ENCODE measurements at regions not wholly inside any gene's neighbourhood (a gene's known extent, or its start where the extent isn't known, plus 50 kb on each side); places are given as distances from the start of the nearest gene placed in this dataset.
"Not testable (repeated sequence)": the region's sequence is repeated elsewhere in the genome, so short reads cannot be mapped to it uniquely, and the experiment has no call there.

- H3K4me1 ChIP-seq (ENCODE audit: control insufficient read depth, insufficient read depth, low read length, unreplicated experiment), result no peaks in the 10 kb centered on the region
- no peaks in the 10 kb centered on the region for H3K36me3 ChIP-seq (ENCODE audit: insufficient read depth, low read length)
- H3K4me3 ChIP-seq (ENCODE audit: low read depth, low read length), result no peak overlapping the region
- H3K27ac ChIP-seq (ENCODE audit: low read depth, low read length), result no peak overlapping the region
- H3K79me2 ChIP-seq (ENCODE audit: control insufficient read depth, insufficient read depth, low read length, unreplicated experiment), result no peaks in the 10 kb centered on the region
- no peak overlapping the region for H2AFZ ChIP-seq (ENCODE audit: low read length, unreplicated experiment)
- H3K27me3 ChIP-seq (ENCODE audit: insufficient read depth, low read length), result no peaks in the 10 kb centered on the region
These were observed 90.9 kb downstream of the MTERF1 start for GRCh38 chr7:91789558-91789957.

GRCh38 chr7:91790646-91791045 lies 89.9 kb downstream of the MTERF1 start:
- H2AFZ ChIP-seq (ENCODE audit: low read length, unreplicated experiment); H3K27me3 ChIP-seq (ENCODE audit: insufficient read depth, low read length); H3K4me1 ChIP-seq (ENCODE audit: control insufficient read depth, insufficient read depth, low read length, unreplicated experiment); H3K27ac ChIP-seq (ENCODE audit: low read depth, low read length); H3K79me2 ChIP-seq (ENCODE audit: control insufficient read depth, insufficient read depth, low read length, unreplicated experiment); H3K4me3 ChIP-seq (ENCODE audit: low read depth, low read length); H3K36me3 ChIP-seq (ENCODE audit: insufficient read depth, low read length): not testable (repeated sequence)

DNA sequence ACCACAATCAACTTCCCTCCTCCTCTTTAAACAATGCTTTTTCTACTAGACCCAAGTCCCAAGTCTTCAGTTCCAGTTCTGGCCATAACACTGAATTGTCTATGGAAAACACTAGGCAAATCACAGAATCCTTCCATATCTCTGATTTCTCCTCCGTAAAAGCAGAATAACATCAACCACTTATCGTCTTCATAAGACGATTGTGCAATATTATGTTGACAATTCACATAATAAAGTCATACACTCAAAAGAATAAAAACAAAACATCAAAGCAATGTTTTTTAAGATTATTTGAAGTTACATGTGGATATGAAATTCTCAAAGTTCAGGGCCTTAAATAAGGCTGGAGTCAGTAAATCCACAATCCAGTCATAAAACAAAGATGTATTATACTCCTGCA lies 84.4 kb downstream of the MTERF1 start:
- no peak overlapping the region for H2AFZ ChIP-seq (ENCODE audit: low read length, unreplicated experiment)
- H3K4me1 ChIP-seq (ENCODE audit: control insufficient read depth, insufficient read depth, low read length, unreplicated experiment), result no peaks in the 10 kb centered on the region
- H3K27me3 ChIP-seq (ENCODE audit: insufficient read depth, low read length), result no peaks in the 10 kb centered on the region
- H3K27ac ChIP-seq (ENCODE audit: low read depth, low read length), result no peak overlapping the region
- H3K4me3 ChIP-seq (ENCODE audit: low read depth, low read length), result no peak overlapping the region
- H3K36me3 ChIP-seq (ENCODE audit: insufficient read depth, low read length), result no peaks in the 10 kb centered on the region
- no peaks in the 10 kb centered on the region for H3K79me2 ChIP-seq (ENCODE audit: control insufficient read depth, insufficient read depth, low read length, unreplicated experiment)

- no peak overlapping the region for H3K4me3 ChIP-seq (ENCODE audit: low read depth, low read length)
- no peak overlapping the region for H3K27ac ChIP-seq (ENCODE audit: low read depth, low read length)
- H3K27me3 ChIP-seq (ENCODE audit: insufficient read depth, low read length), result no peaks in the 10 kb centered on the region
- H3K36me3 ChIP-seq (ENCODE audit: insufficient read depth, low read length), result no peaks in the 10 kb centered on the region
- no peaks in the 10 kb centered on the region for H3K4me1 ChIP-seq (ENCODE audit: control insufficient read depth, insufficient read depth, low read length, unreplicated experiment)
- H3K79me2 ChIP-seq (ENCODE audit: control insufficient read depth, insufficient read depth, low read length, unreplicated experiment), result no peaks in the 10 kb centered on the region
- H2AFZ ChIP-seq (ENCODE audit: low read length, unreplicated experiment), result no peak overlapping the region
These were observed 82.1 kb downstream of the MTERF1 start for GRCh38 chr7:91798425-91798824.

GRCh38 chr7:91800389-91800788 lies 80.1 kb downstream of the MTERF1 start:
- no peaks in the 10 kb centered on the region for H3K4me1 ChIP-seq (ENCODE audit: control insufficient read depth, insufficient read depth, low read length, unreplicated experiment)
- no peak overlapping the region for H3K27ac ChIP-seq (ENCODE audit: low read depth, low read length)
- no peaks in the 10 kb centered on the region for H3K36me3 ChIP-seq (ENCODE audit: insufficient read depth, low read length)
- no peak overlapping the region for H3K4me3 ChIP-seq (ENCODE audit: low read depth, low read length)
- H3K79me2 ChIP-seq (ENCODE audit: control insufficient read depth, insufficient read depth, low read length, unreplicated experiment), result no peaks in the 10 kb centered on the region
- H3K27me3 ChIP-seq (ENCODE audit: insufficient read depth, low read length), result no peaks in the 10 kb centered on the region
- H2AFZ ChIP-seq (ENCODE audit: low read length, unreplicated experiment), result no peak overlapping the region

DNA sequence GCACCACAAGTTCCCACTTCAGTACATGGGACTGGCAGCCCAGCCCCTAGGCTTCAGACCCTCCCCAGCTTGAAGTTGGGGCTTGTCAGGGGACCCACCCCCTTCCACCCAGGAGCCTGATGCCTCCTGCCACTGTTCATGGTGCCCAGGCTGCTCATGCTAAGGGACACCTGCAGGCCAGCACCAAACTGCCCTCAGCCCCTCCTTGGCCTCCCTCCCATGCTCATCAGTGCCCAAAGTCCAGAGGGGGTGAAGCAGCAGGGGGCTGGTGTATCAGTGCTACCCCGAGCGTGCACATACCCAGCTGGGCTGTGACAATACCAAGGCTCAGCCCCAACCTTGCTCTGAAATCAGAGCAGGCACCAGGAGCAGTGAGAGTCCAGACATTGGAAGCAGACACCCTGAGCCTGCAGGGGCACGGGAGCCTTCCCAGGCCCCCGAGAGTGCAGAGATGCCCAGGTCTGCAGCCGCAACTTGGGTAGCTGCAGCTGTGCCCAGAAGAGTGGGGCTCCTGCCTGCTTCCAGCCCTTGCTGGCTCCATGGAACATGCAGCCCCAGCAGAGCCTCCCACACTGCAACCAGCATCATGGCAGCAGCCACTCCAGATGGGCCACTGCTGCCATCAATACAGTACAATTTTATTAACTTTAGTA lies 79.0 kb downstream of the MTERF1 start:
- no peaks in the 10 kb centered on the region for H3K36me3 ChIP-seq (ENCODE audit: insufficient read depth, low read length)
- H3K27me3 ChIP-seq (ENCODE audit: insufficient read depth, low read length), result no peaks in the 10 kb centered on the region
- H3K79me2 ChIP-seq (ENCODE audit: control insufficient read depth, insufficient read depth, low read length, unreplicated experiment), result no peaks in the 10 kb centered on the region
- H3K4me1 ChIP-seq (ENCODE audit: control insufficient read depth, insufficient read depth, low read length, unreplicated experiment), result no peaks in the 10 kb centered on the region
- H3K4me3 ChIP-seq (ENCODE audit: low read depth, low read length), result no peak overlapping the region
- H2AFZ ChIP-seq (ENCODE audit: low read length, unreplicated experiment), result no peak overlapping the region
- no peak overlapping the region for H3K27ac ChIP-seq (ENCODE audit: low read depth, low read length)

GRCh38 chr7:91811236-91811635 lies 69.3 kb downstream of the MTERF1 start:
- H3K4me1 ChIP-seq (ENCODE audit: control insufficient read depth, insufficient read depth, low read length, unreplicated experiment), result no peaks in the 10 kb centered on the region
- H3K27ac ChIP-seq (ENCODE audit: low read depth, low read length), result no peak overlapping the region
- H3K27me3 ChIP-seq (ENCODE audit: insufficient read depth, low read length), result no peaks in the 10 kb centered on the region
- H3K36me3 ChIP-seq (ENCODE audit: insufficient read depth, low read length), result no peaks in the 10 kb centered on the region
- no peak overlapping the region for H2AFZ ChIP-seq (ENCODE audit: low read length, unreplicated experiment)
- H3K79me2 ChIP-seq (ENCODE audit: control insufficient read depth, insufficient read depth, low read length, unreplicated experiment), result no peaks in the 10 kb centered on the region
- H3K4me3 ChIP-seq (ENCODE audit: low read depth, low read length), result no peak overlapping the region

DNA sequence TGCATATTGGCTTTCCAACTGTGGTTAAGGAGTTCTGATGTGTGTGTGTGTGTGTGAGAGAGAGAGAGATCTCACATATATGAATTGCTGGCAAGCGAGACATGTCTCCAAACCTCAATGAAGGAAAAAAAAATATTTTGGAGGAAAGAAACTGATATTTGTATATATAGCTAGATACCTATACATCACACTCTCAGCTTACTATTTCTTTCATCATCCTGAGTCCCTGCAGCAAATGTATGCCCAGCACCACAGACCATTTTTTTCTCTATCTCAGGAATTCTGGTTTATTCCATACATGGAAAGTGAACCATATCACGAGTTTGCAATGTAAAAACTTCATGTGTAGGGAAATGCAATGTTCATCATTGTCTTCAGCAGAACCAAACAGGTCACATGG lies 68.9 kb downstream of the MTERF1 start:
- no peak overlapping the region for H3K27ac ChIP-seq (ENCODE audit: low read depth, low read length)
- H3K36me3 ChIP-seq (ENCODE audit: insufficient read depth, low read length), result no peaks in the 10 kb centered on the region

GRCh38 chr7:91812388-91812787 lies 68.1 kb downstream of the MTERF1 start:
- Histone ChIP-seq H3K4me1 (ENCODE audit: control insufficient read depth, insufficient read depth, low read length, unreplicated experiment) (no peaks in the 10 kb centered on the region), H3K79me2 (ENCODE audit: control insufficient read depth, insufficient read depth, low read length, unreplicated experiment) (no peaks in the 10 kb centered on the region), H3K27ac (ENCODE audit: low read depth, low read length) (no peak overlapping the region), H3K4me3 (ENCODE audit: low read depth, low read length) (no peak overlapping the region), H2AFZ (ENCODE audit: low read length, unreplicated experiment) (no peak overlapping the region), H3K27me3 (ENCODE audit: insufficient read depth, low read length) (no peaks in the 10 kb centered on the region), H3K36me3 (ENCODE audit: insufficient read depth, low read length) (no peaks in the 10 kb centered on the region)

More for the DNA sequence above, 68.9 kb downstream of the MTERF1 start:
- H2AFZ ChIP-seq (ENCODE audit: low read length, unreplicated experiment), result no peak overlapping the region
- no peak overlapping the region for H3K4me3 ChIP-seq (ENCODE audit: low read depth, low read length)
- H3K27me3 ChIP-seq (ENCODE audit: insufficient read depth, low read length), result no peaks in the 10 kb centered on the region
- H3K4me1 ChIP-seq (ENCODE audit: control insufficient read depth, insufficient read depth, low read length, unreplicated experiment), result no peaks in the 10 kb centered on the region
- no peaks in the 10 kb centered on the region for H3K79me2 ChIP-seq (ENCODE audit: control insufficient read depth, insufficient read depth, low read length, unreplicated experiment)

DNA sequence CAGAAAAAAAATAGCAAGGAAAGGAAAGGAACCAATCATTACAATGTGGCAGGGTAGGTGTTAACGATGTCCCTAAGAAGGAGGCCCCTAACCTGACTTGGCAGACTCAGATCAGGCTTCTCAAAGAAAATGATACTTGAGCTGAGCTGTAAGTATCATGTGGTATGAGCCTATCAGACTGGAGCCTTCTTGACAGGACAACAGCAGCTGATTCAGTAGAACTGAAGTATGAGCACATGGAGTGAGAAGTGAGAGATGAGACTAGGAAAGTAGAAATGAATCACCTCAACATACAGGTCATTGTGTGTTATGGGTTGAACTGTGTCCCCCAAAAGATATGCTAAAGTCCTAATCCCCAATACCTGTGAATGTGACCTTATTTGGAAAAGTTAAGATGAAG lies 66.3 kb downstream of the MTERF1 start:
- no peak overlapping the region for H3K4me3 ChIP-seq (ENCODE audit: low read depth, low read length)
- H3K4me1 ChIP-seq (ENCODE audit: control insufficient read depth, insufficient read depth, low read length, unreplicated experiment), result no peaks in the 10 kb centered on the region
- no peak overlapping the region for H3K27ac ChIP-seq (ENCODE audit: low read depth, low read length)
- no peaks in the 10 kb centered on the region for H3K79me2 ChIP-seq (ENCODE audit: control insufficient read depth, insufficient read depth, low read length, unreplicated experiment)
- no peaks in the 10 kb centered on the region for H3K27me3 ChIP-seq (ENCODE audit: insufficient read depth, low read length)
- H3K36me3 ChIP-seq (ENCODE audit: insufficient read depth, low read length), result no peaks in the 10 kb centered on the region
- no peak overlapping the region for H2AFZ ChIP-seq (ENCODE audit: low read length, unreplicated experiment)
